SK-N-SH treated with all-trans-retinoic acid at 6 μM for 48 hours (cell line): ENCODE measurements at regions not wholly inside any gene's neighbourhood (a gene's known extent, or its start where the extent isn't known, plus 50 kb on each side); places are given as distances from the start of the nearest gene placed in this dataset.

Source experiments
- ZNF8 ChIP-seq: fragments of 450-650 bp; formaldehyde crosslinking; IDR thresholded peaks from 2 replicates; pipeline ENCODE4 v1.5.0; 2020; ENCODE audit warnings: mild to moderate bottlenecking, moderate library complexity
- TF ChIP-seq, protein P1 (sequence below): fragments of 250-450 bp; sonication (Bioruptor Pico); IDR thresholded peaks from 2 replicates; pipeline ENCODE4 v1.8.0; 2020; ENCODE audit warnings: mild to moderate bottlenecking, moderate library complexity, borderline replicate concordance

DNA sequence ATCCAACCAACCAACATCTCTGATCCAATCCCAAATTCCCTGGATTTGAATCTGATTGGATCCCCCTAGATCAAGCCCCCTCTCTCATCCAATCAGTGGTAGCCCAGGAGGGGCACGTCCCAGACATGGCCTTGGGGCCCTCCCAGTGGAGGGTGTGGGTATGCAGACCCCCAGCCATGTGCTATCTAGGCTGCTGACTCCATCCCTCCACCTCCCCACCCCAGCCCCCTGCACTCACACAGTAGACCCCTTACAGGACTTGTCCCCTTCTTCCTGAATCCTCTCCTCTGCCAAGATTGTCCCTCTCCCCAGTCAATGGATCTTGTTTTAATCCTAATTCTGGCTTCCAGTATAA is 153.4 kb downstream of the OAT start:
- no peak for TF ChIP-seq ZNF8
- TF ChIP-seq, protein P1, sequence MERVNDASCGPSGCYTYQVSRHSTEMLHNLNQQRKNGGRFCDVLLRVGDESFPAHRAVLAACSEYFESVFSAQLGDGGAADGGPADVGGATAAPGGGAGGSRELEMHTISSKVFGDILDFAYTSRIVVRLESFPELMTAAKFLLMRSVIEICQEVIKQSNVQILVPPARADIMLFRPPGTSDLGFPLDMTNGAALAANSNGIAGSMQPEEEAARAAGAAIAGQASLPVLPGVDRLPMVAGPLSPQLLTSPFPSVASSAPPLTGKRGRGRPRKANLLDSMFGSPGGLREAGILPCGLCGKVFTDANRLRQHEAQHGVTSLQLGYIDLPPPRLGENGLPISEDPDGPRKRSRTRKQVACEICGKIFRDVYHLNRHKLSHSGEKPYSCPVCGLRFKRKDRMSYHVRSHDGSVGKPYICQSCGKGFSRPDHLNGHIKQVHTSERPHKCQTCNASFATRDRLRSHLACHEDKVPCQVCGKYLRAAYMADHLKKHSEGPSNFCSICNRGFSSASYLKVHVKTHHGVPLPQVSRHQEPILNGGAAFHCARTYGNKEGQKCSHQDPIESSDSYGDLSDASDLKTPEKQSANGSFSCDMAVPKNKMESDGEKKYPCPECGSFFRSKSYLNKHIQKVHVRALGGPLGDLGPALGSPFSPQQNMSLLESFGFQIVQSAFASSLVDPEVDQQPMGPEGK (CRISPR knock-in tag), result no peak
